ENCODE measurements at regions not wholly inside any gene's neighbourhood (a gene's known extent, or its start where the extent isn't known, plus 50 kb on each side); places are given as distances from the start of the nearest gene placed in this dataset.

DNA sequence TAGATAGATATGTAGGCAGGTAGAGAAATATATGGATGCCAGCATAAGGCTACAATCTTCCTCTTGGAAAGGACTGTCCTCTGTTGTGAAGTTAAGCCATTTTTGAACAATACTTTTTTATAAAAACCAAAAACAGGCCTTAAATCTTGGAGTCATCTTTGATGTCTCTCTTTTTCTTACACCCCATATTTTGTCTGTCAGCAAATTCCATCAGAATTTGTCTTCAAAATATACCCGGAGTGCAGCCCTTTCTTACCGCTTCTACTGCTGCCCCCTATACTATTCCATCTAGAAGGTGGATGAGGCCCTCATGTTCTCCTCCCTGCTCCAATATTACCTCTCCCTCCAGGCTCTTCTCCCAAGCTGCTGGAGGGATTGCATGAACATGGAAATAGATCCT, 326.5 kb downstream of the HAPSTR1 start:
- Mint-ChIP-seq H3K4me1 (ENCODE audit: low read depth) (no peaks in the 10 kb centered on the region), H3K4me3 (no peak overlapping the region), H3K9me3 (peaks cover 5% of the 10 kb centered on the region), H3K27me3 (ENCODE audit: low read depth) (no peaks in the 10 kb centered on the region), H3K36me3 (ENCODE audit: insufficient read depth) (no peaks in the 10 kb centered on the region)
- DNase-seq (no peak), ATAC-seq (no peak)

DNA sequence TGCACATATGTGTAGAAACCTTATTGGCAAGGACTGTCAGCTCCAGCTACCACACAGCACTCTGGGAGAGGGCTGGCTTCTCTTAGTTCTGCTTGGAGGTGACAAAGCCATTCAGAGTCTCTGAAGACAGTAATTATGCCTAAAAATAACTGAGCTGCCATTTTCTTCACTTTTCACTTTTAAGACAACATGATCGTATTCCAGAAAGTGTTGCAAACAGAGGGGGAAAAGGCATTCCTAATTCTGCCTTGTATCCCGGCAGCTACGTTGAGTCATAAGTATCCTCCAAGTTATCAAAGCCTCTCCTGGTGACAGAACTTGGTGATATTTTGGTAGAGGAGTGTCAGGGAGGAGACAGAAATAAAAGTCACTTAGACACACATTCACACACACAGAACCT, 327.7 kb downstream of the HAPSTR1 start:
- Mint-ChIP-seq H3K27me3 (ENCODE audit: low read depth) (no peaks in the 10 kb centered on the region), H3K4me3 (no peak overlapping the region), H3K36me3 (ENCODE audit: insufficient read depth) (no peaks in the 10 kb centered on the region), H3K4me1 (ENCODE audit: low read depth) (no peaks in the 10 kb centered on the region), H3K9me3 (peaks cover 5% of the 10 kb centered on the region)
- ATAC-seq, result no peak
- DNase-seq, result no peak

DNA sequence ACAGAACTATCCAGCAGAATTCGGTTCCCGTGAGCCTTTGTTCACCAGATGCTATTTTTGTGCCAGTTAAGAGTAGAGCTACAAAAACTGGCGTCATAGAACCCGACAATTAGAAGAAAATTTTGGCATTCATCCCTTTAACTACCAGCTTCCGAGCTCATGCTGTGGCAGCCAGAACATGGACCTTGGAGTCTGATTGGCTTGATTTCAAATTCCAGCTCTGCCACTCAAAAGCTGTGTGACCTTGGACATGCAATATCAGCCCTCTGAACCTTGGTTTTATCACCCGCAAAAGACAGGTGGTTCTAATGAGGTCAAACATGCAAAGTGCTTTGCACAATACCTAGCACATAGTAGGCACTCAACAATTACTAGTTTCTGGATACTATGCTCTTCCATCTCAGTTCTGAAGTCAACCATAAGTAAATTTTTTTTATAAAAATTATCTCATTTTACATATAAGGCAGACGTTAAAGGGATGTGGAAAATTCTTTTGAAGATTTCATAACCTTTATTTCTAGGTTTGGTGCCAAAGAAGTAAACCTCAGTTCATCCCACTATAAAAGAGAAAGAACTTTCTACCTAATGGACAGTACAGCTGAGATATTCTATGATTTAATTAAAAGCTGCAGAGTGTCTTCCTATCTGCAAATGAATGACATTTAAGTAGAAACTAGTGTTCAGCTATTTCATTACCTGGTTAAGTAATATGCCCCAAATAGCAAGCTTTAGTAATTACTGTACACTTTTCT, 331.5 kb downstream of the HAPSTR1 start:
- H3K9me3 Mint-ChIP-seq, result peaks cover 11% of the 10 kb centered on the region
- no peak for DNase-seq
- no peak for ATAC-seq
- no peaks in the 10 kb centered on the region for H3K36me3 Mint-ChIP-seq (ENCODE audit: insufficient read depth)
- no peaks in the 10 kb centered on the region for H3K4me1 Mint-ChIP-seq (ENCODE audit: low read depth)
- no peaks in the 10 kb centered on the region for H3K27me3 Mint-ChIP-seq (ENCODE audit: low read depth)
- H3K4me3 Mint-ChIP-seq, result no peak overlapping the region

DNA sequence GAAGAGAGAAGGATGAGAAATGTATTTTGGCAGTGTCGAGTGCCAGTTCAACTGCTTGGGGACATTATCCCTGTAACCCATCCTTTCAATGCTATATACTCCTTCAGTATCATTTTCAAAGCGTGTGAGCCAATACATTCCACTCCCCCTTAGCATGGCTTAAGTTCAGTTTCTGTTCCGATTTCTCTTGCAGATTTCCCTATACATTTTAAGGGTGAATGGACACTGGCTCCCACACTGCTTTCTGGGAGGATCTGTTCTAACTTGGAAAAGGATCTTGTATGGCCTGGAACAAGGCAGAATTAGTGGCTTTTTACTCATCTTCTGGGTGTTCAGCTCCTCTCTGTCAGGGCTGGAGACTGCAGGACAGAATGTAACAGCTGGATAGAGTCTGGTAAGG, 333.8 kb downstream of the HAPSTR1 start:
- no peaks in the 10 kb centered on the region for H3K36me3 Mint-ChIP-seq (ENCODE audit: insufficient read depth)
- no peaks in the 10 kb centered on the region for H3K27me3 Mint-ChIP-seq (ENCODE audit: low read depth)
- no peak overlapping the region for H3K4me3 Mint-ChIP-seq
- no peak for ATAC-seq
- no peak for DNase-seq
- no peaks in the 10 kb centered on the region for H3K4me1 Mint-ChIP-seq (ENCODE audit: low read depth)
- peaks cover 7% of the 10 kb centered on the region for H3K9me3 Mint-ChIP-seq

DNA sequence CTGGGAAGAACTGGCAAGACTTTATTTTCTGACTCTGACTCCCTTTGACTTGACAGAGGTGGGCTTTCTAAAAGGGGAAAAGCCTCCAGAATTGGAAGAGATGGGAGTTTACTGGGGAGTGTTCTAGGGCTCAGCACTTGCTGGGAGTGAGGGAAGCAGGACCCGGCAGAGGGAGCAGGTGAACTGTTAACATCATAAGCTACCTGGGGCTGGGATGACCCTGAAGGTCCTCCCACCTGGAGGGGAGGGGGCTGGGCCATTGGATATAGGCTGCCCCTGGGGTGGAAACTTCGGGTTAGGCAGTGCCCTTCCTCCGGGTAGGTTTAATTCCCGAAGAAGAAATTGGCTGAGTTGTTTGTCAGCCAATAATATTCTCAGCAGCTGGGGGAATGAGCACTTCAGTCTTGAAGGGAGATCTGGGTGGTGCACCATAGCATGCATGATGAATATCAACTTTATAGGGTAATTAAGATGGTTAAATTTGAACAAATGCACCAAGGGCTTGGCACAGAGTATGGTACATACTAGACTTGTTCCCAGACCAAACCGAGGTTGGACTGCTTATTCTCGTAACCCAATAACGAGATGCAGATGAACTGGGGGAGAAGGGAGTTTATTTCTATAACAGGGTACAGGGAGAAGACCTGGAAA, 337.0 kb downstream of the HAPSTR1 start:
- Mint-ChIP-seq H3K4me3 (no peak overlapping the region), H3K27me3 (ENCODE audit: low read depth) (peaks cover 2% of the 10 kb centered on the region), H3K9me3 (peaks cover 7% of the 10 kb centered on the region), H3K36me3 (ENCODE audit: insufficient read depth) (no peaks in the 10 kb centered on the region), H3K4me1 (ENCODE audit: low read depth) (no peaks in the 10 kb centered on the region)
- DNase-seq (no peak), ATAC-seq (no peak)

DNA sequence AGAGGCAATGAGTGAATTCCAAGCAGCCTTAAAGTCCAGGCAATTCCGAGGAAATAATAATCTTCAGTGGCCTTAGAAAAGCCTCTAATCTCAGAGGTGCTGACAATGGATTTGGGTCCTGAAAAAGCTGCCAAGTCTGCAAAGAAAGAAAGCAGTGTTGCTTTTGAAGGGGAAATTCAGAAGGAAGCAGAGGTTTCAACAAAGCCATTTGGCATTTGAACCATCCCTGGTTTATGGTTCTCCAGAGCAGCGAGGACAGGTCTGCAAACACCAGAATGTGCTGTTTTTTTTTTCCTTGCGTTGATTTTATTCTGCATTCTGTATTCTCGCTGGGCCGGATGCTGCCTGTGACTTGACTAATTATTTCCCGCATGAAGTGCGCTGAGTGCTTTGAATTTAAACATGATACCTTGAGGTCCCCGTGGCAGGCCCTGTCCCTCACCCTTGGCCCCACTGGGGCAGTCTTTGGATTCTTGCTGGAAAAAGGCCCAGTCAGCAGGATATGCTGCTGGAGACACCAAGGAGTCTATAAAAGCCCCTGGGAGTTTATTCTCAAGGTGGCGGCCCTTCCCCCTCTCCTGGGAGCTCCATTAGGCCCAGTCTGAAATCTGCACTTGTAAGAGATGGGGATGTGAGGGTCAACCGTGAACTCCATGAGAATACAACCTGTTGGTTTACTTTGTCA, 338.3 kb downstream of the HAPSTR1 start:
- DNase-seq (no peak), ATAC-seq (no peak)
- Mint-ChIP-seq H3K4me1 (ENCODE audit: low read depth) (no peaks in the 10 kb centered on the region), H3K9me3 (peaks cover 7% of the 10 kb centered on the region), H3K36me3 (ENCODE audit: insufficient read depth) (no peaks in the 10 kb centered on the region), H3K27me3 (ENCODE audit: low read depth) (peaks cover 2% of the 10 kb centered on the region), H3K4me3 (no peak overlapping the region)

DNA sequence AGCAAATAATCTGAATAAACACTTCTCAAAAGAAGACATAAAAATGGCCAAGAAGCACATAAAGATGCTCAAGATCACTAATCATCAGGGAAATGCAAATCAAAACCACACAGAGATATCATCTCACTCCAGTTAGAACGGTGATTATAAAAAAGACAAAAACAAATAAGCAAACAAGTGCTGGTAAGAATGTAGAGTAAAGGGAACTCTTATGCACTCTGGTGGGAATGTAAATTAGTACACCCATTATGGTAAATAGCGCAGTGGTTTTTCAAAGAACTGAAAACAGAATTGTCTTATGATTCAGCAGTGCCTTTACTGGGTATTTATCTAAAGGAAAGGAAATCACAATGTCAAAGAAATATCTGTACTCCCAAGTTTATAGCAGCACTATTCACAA, 343.2 kb downstream of the HAPSTR1 start:
- Mint-ChIP-seq H3K4me3 (no peak overlapping the region), H3K4me1 (ENCODE audit: low read depth) (no peaks in the 10 kb centered on the region), H3K36me3 (ENCODE audit: insufficient read depth) (no peaks in the 10 kb centered on the region), H3K27me3 (ENCODE audit: low read depth) (peaks cover 2% of the 10 kb centered on the region), H3K9me3 (peaks cover 11% of the 10 kb centered on the region)
- no peak for ATAC-seq
- DNase-seq, result no peak

DNA sequence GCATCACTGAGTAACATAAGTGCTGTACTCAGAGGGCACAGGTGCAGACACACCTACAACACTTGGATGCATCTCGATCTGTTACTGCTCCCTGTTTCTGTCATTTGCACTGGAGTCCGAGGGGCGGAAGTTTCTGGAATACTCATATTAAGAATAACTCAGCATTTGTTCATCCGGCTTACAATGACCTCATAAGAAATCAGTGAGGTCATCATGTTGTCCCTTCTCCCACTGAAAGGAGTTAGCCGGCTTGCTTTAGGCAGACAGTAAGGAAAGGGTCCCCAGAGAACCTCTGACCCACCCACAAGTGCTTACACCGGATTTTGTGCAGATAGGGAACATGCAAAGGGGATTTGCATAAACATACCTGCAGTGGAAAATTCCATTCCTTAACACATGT, 344.7 kb downstream of the HAPSTR1 start:
- ATAC-seq, result no peak

DNA sequence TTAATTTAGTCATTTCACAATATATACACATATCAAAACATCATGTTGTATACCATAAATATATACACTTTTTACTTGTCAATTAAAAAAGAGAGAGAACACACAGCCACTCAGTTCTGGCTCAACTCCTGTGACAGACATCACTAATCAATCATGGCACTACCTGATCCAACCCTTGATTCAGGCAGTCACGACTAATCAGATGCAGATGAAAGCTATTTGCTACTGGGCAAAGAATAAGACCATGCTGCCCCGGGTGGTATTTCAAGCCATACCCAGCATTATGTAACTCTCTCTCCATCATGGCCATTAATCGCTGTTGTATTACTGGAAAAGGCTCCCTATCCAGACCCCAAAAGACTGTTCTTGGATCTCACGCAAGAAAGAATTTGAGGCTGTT, 345.7 kb downstream of the HAPSTR1 start:
- ATAC-seq (no peak), DNase-seq (no peak)
- Mint-ChIP-seq H3K36me3 (ENCODE audit: insufficient read depth) (no peaks in the 10 kb centered on the region), H3K4me3 (no peak overlapping the region), H3K27me3 (ENCODE audit: low read depth) (no peaks in the 10 kb centered on the region), H3K9me3 (peaks cover 11% of the 10 kb centered on the region), H3K4me1 (ENCODE audit: low read depth) (no peaks in the 10 kb centered on the region)

More for the DNA sequence above, 344.7 kb downstream of the HAPSTR1 start:
- Mint-ChIP-seq H3K36me3 (ENCODE audit: insufficient read depth) (no peaks in the 10 kb centered on the region), H3K4me3 (no peak overlapping the region), H3K9me3 (peaks cover 11% of the 10 kb centered on the region), H3K27me3 (ENCODE audit: low read depth) (peaks cover 2% of the 10 kb centered on the region), H3K4me1 (ENCODE audit: low read depth) (no peaks in the 10 kb centered on the region)
- no peak for DNase-seq

DNA sequence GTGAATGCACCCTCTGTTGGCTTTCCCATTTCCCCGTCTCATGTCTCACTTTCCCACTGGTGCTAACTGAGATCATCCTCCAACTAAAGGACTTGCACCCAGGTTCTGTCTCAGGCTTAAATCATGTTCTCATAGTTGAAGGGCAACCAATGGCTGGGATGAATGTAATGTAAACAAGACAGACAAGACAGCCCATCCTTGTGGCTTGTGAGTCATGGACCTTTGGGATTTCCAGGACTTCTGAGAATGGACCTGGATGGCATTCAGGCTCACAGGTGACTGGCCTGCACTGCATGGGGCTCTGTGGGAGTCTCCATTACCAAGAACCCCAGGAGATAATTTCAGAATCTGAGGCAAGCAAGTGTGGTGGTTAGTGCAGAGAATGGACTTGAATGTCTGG, 347.5 kb downstream of the HAPSTR1 start:
- ATAC-seq, result no peak
- Mint-ChIP-seq H3K36me3 (ENCODE audit: insufficient read depth) (no peaks in the 10 kb centered on the region), H3K9me3 (peaks cover 11% of the 10 kb centered on the region), H3K4me3 (no peak overlapping the region), H3K27me3 (ENCODE audit: low read depth) (no peaks in the 10 kb centered on the region), H3K4me1 (ENCODE audit: low read depth) (no peaks in the 10 kb centered on the region)
- DNase-seq, result no peak

DNA sequence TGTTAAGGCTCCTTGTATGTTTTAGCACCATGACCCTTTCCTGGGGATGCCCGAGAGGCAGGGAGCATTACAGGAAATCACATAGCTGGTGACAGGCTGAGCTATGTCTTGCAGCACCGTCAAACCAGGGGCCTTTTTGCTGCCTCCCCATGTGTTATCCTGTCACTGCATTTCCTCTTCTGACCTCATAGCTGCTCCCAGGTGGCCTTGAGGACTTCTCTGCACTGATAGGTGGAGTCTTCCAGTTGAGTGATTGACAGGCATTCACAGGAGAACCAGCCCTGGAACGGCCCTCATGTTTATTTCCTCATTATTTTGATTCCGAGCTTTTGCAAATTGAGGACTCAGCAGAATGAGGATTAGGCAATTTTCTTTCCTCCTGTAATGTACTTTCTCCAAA, 349.6 kb downstream of the HAPSTR1 start:
- Mint-ChIP-seq H3K36me3 (ENCODE audit: insufficient read depth) (no peaks in the 10 kb centered on the region), H3K27me3 (ENCODE audit: low read depth) (no peaks in the 10 kb centered on the region), H3K4me3 (no peak overlapping the region), H3K4me1 (ENCODE audit: low read depth) (no peaks in the 10 kb centered on the region), H3K9me3 (peaks cover 5% of the 10 kb centered on the region)
- DNase-seq (no peak), ATAC-seq (no peak)

DNA sequence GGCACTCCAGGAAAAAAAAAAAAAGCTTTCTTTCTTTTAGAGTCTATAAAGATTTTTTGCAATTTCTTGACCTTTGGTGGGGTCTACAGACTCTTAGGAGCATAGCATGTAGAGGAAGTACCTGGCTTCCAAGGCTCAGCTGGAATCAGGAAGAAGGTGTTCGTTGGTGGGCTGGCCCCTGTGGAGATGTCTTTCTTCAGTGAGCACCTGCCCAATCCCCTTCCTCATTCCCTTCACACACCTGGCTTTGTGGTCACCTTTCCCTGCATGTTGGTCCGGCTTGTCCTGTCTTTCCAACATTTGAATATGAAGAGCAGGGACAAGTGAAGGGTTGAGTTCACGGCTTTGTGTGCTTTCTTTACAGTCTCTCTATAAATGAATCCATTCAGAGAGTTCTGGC, 352.4 kb downstream of the HAPSTR1 start:
- H3K27me3 Mint-ChIP-seq (ENCODE audit: low read depth), result no peaks in the 10 kb centered on the region
- DNase-seq, result no peak
- no peak for ATAC-seq
- no peaks in the 10 kb centered on the region for H3K36me3 Mint-ChIP-seq (ENCODE audit: insufficient read depth)
- no peak overlapping the region for H3K4me3 Mint-ChIP-seq
- H3K4me1 Mint-ChIP-seq (ENCODE audit: low read depth), result no peaks in the 10 kb centered on the region
- H3K9me3 Mint-ChIP-seq, result peaks cover 3% of the 10 kb centered on the region

DNA sequence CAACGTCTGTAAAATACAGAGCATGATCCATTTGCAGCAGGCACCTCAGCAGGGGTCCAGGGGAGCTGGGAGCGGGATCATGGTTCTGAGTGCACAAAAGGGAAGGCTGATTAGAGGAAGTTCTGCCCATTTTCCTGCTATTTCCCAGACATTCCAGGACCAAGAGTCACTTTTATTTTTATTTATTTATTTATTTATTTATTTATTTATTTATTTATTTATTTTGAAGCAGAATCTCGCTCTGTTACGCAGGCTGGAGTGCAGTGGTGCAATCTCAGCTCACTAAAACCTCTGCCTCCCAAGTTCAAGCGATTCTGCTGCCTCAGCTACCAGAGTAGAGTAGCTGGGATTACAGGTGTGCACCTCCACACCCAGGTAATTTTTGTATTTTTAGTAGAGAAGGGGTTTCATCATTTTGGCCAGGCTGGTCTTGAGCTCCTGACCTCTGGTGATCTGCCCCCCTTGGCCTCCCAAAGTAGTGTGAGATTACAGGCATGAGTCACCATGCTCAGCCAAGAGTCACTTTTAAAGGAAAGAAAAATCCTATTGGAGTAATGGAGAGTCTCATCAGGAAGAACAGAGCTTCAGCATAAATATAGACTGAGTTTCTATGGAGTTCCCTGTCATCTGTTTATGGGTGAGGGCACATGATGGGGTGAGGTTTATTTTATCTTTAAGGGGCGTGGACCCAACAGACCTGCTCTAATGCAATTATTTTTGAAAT, 355.2 kb downstream of the HAPSTR1 start:
- Mint-ChIP-seq H3K27me3 (ENCODE audit: low read depth) (no peaks in the 10 kb centered on the region), H3K4me1 (ENCODE audit: low read depth) (no peaks in the 10 kb centered on the region), H3K36me3 (ENCODE audit: insufficient read depth) (no peaks in the 10 kb centered on the region), H3K4me3 (no peak overlapping the region), H3K9me3 (peaks cover 19% of the 10 kb centered on the region)
- ATAC-seq (no peak), DNase-seq (no peak)

DNA sequence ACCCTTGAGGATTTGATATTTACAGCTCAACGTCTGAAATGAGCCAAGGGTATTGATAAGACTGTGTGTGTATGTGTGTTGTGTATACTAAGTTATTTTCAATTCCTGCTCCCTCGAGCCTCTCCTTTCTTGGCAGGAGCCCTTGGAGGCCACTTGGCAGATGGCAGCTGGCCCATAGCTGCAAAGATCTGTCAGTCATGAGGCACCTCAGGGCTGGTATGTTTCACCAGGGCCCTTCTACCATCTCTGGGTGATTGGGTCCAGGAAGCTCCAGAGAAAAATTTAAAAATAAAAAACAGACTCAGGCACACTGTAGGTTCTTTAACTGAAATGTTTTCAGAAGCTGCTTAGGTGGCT, 355.7 kb downstream of the HAPSTR1 start:
- no peaks in the 10 kb centered on the region for H3K27me3 Mint-ChIP-seq (ENCODE audit: low read depth)
- H3K36me3 Mint-ChIP-seq (ENCODE audit: insufficient read depth), result no peaks in the 10 kb centered on the region

More for the DNA sequence above, 355.7 kb downstream of the HAPSTR1 start:
- H3K9me3 Mint-ChIP-seq, result peaks cover 19% of the 10 kb centered on the region
- DNase-seq (no peak), ATAC-seq (no peak)
- H3K4me3 Mint-ChIP-seq, result no peak overlapping the region
- no peaks in the 10 kb centered on the region for H3K4me1 Mint-ChIP-seq (ENCODE audit: low read depth)

Data from activated T-cell treated with anti-CD3 and anti-CD28 coated beads, Interleukin-2, amount 50 U/mL, for 4 hours (primary cell).